HFFc6 (cell line): ENCODE measurements at regions not wholly inside any gene's neighbourhood (a gene's known extent, or its start where the extent isn't known, plus 50 kb on each side); places are given as distances from the start of the nearest gene placed in this dataset.

Experiments
- DNase-seq: peaks from one replicate; pipeline ENCODE4 v3.0.0-alpha.2; 2018
- H3K27ac Mint-ChIP-seq: 2 replicates; pipeline ENCODE4 v1.8.0; 2020; ENCODE audit warnings: mild to moderate bottlenecking, mixed read lengths
- H3K27me3 Mint-ChIP-seq: 2 replicates; pipeline ENCODE4 v1.8.0; 2021; ENCODE audit warnings: mild to moderate bottlenecking, moderate library complexity, mixed read lengths; ENCODE audit not compliant: insufficient read depth
- H3K36me3 Mint-ChIP-seq: 2 replicates; pipeline ENCODE4 v1.8.0; 2021; ENCODE audit warnings: low read depth, mixed read lengths
- H3K4me1 Mint-ChIP-seq: 2 replicates; pipeline ENCODE4 v1.8.0; 2020; ENCODE audit warnings: low read depth, mixed read lengths
- H3K4me3 Mint-ChIP-seq: 2 replicates; pipeline ENCODE4 v1.8.0; 2020; ENCODE audit warnings: mild to moderate bottlenecking, moderate library complexity, mixed read lengths
- H3K9me3 Mint-ChIP-seq: 2 replicates; pipeline ENCODE4 v1.8.0; 2020; ENCODE audit warnings: mild to moderate bottlenecking, mixed read lengths
- TF ChIP-seq, protein P1 (sequence below): fragments of 200-600 bp; sonication (generic); IDR thresholded peaks from 2 replicates; pipeline ENCODE4 v1.5.0; 2021; ENCODE audit warnings: antibody characterized with exemption, mild to moderate bottlenecking

GRCh38 chr14:61153431-61153830, 127.7 kb downstream of the TMEM30B start:
- Mint-ChIP-seq H3K4me1 (peaks cover 53% of the 10 kb centered on the region), H3K36me3 (0 out of 2 replicates have a peak, but pooled peaks cover 5% of the 10 kb centered on the region), H3K4me3 (no peak overlapping the region), H3K27ac (peak overlapping the region; percentile 27; the same call in 1 of the 2 replicates), H3K27me3 (peaks cover 2% of the 10 kb centered on the region; the same call in 1 of the 2 replicates), H3K9me3 (no peaks in the 10 kb centered on the region)
- TF ChIP-seq, protein P1, sequence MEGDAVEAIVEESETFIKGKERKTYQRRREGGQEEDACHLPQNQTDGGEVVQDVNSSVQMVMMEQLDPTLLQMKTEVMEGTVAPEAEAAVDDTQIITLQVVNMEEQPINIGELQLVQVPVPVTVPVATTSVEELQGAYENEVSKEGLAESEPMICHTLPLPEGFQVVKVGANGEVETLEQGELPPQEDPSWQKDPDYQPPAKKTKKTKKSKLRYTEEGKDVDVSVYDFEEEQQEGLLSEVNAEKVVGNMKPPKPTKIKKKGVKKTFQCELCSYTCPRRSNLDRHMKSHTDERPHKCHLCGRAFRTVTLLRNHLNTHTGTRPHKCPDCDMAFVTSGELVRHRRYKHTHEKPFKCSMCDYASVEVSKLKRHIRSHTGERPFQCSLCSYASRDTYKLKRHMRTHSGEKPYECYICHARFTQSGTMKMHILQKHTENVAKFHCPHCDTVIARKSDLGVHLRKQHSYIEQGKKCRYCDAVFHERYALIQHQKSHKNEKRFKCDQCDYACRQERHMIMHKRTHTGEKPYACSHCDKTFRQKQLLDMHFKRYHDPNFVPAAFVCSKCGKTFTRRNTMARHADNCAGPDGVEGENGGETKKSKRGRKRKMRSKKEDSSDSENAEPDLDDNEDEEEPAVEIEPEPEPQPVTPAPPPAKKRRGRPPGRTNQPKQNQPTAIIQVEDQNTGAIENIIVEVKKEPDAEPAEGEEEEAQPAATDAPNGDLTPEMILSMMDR, result no peak
- no peak for DNase-seq

GRCh38 chr14:61152851-61153364, 128.2 kb downstream of the TMEM30B start:
- peaks cover 2% of the 10 kb centered on the region; the same call in 1 of the 2 replicates for H3K27me3 Mint-ChIP-seq
- H3K4me3 Mint-ChIP-seq, result no peak overlapping the region
- H3K4me1 Mint-ChIP-seq, result peaks cover 59% of the 10 kb centered on the region
- H3K27ac Mint-ChIP-seq, result no peak overlapping the region; the same call in 1 of the 2 replicates
- H3K9me3 Mint-ChIP-seq, result no peaks in the 10 kb centered on the region
- peak; percentile 29 for DNase-seq
- TF ChIP-seq, protein P1, result no peak
- 0 out of 2 replicates have a peak, but pooled peaks cover 5% of the 10 kb centered on the region for H3K36me3 Mint-ChIP-seq

DNA sequence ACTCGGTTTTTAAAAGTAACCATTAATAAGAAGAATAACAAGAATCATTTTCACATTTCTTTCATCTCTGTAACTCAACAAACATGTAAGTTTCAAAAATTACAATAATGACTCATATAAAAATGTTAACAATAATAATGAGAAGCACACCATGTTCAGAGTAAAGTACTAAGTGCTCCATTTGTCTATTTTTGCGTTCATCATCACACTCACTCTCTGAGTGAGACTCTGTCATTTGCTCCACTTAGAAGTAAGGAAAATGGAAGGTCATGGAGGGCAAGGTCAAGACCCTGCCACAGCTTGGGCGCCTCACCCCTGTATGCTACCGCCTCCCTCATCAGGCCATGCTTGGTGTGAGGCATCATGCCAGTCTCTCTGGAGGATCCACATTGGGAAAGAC, 129.9 kb downstream of the TMEM30B start:
- peaks cover 75% of the 10 kb centered on the region for H3K4me1 Mint-ChIP-seq
- H3K9me3 Mint-ChIP-seq, result no peaks in the 10 kb centered on the region
- TF ChIP-seq, protein P1, result no peak
- peak overlapping the region; percentile 47; the same call in 1 of the 2 replicates for H3K27ac Mint-ChIP-seq
- H3K4me3 Mint-ChIP-seq, result peak overlapping the region; percentile 5; the same call in 1 of the 2 replicates
- no peak for DNase-seq
- H3K27me3 Mint-ChIP-seq, result no peaks in the 10 kb centered on the region
- H3K36me3 Mint-ChIP-seq, result 0 out of 2 replicates have a peak, but pooled peaks cover 5% of the 10 kb centered on the region

- Mint-ChIP-seq H3K4me1 (peaks cover 79% of the 10 kb centered on the region), H3K9me3 (no peaks in the 10 kb centered on the region), H3K36me3 (0 out of 2 replicates have a peak, but pooled peaks cover 5% of the 10 kb centered on the region), H3K27me3 (no peaks in the 10 kb centered on the region), H3K27ac (peak overlapping the region; percentile 47; the same call in 1 of the 2 replicates), H3K4me3 (peak overlapping the region; percentile 49; the same call in 1 of the 2 replicates)
- TF ChIP-seq, protein P1, result no peak
- DNase-seq, result no peak
Observed at GRCh38 chr14:61150851-61151250, 130.3 kb downstream of the TMEM30B start.

- peaks cover 87% of the 10 kb centered on the region for H3K4me1 Mint-ChIP-seq
- TF ChIP-seq, protein P1, result no peak
- no peak for DNase-seq
- H3K4me3 Mint-ChIP-seq, result no peak overlapping the region
- no peaks in the 10 kb centered on the region for H3K27me3 Mint-ChIP-seq
- no peak overlapping the region for H3K27ac Mint-ChIP-seq
- H3K36me3 Mint-ChIP-seq, result 0 out of 2 replicates have a peak, but pooled peaks cover 5% of the 10 kb centered on the region
- H3K9me3 Mint-ChIP-seq, result peaks cover 4% of the 10 kb centered on the region; the same call in 1 of the 2 replicates
Observed at GRCh38 chr14:61149896-61150295, 131.2 kb downstream of the TMEM30B start.
